Left lung (tissue), 4 donors: ENCODE measurements at regions not wholly inside any gene's neighbourhood (a gene's known extent, or its start where the extent isn't known, plus 50 kb on each side); places are given as distances from the start of the nearest gene placed in this dataset.
"Not testable (repeated sequence)": the region's sequence is repeated elsewhere in the genome, so short reads cannot be mapped to it uniquely, and the experiment has no call there.

Experiments used
- ATAC-seq: fragments of 200-7000 bp; cut with Tn5 transposase; one replicate; pipeline ENCODE4 v1.9.1; 2020; ENCODE audit warnings: moderate library complexity
- DNase-seq, 4 donors: peaks; one replicate each; pipeline ENCODE4 v3.0.0-alpha.2; 2013 to 2020
- H3K27ac ChIP-seq, 2 donors: fragments of 200-600 bp; sonication (generic) in 1 of 2; one replicate each; pipeline versions ENCODE4 v1.5.0 to v1.8.0; 2020 to 2021
- H3K27me3 ChIP-seq, 2 donors: fragments of 200-600 bp; sonication (generic) in 1 of 2; one replicate each; pipeline versions ENCODE4 v1.5.0 to v1.8.0; 2020 to 2021
- H3K36me3 ChIP-seq, 2 donors: fragments of 200-600 bp; sonication (generic) in 1 of 2; one replicate each; pipeline versions ENCODE4 v1.5.0 to v1.8.0; 2020 to 2021
- H3K4me1 ChIP-seq, 2 donors: fragments of 200-600 bp; one replicate each; pipeline ENCODE4 v1.8.0; 2021
- H3K4me3 ChIP-seq, 2 donors: fragments of 200-600 bp; sonication (generic) in 1 of 2; one replicate each; pipeline versions ENCODE4 v1.5.0 to v1.8.0; 2020 to 2021; ENCODE audit warnings: mild to moderate bottlenecking in 1 of 2
- H3K9me3 ChIP-seq, 2 donors: fragments of 200-600 bp; sonication (generic) in 1 of 2; one replicate each; pipeline versions ENCODE4 v1.5.0 to v1.8.0; 2020 to 2021
- CTCF ChIP-seq, 2 donors: fragments of 200-600 bp; sonication (generic) in 1 of 2; IDR thresholded peaks; one replicate each; pipeline versions ENCODE4 v1.5.0 to v1.8.0; 2021; ENCODE audit warnings: antibody characterized with exemption in 2 of 2
- intact Hi-C, 2 donors: fragments of 100-400 bp; cut with DNase I; formaldehyde crosslinking; loops; one replicate each; pipeline versions ENCODE4 v1.11.2 to v1.14.2; 2022
- donor health status: DM: no; HTN: yes; CAD: no.
- donor health status: DM: no; HTN: no; CAD: no.

GRCh38 chr5:50501491-50502228 is 60.6 kb upstream of the EMB start:
- Histone ChIP-seq H3K36me3 (no peaks in the 10 kb centered on the region), H3K4me1 (peaks cover 0 to 7% of the 10 kb centered on the region in 2 donors), H3K9me3 (peaks cover 0 to 2% of the 10 kb centered on the region in 2 donors), H3K4me3 (no peak overlapping the region), H3K27me3 (no peaks in the 10 kb centered on the region), H3K27ac (peak overlapping the region in 1 of 2 donors; percentile 18)
- DNase-seq: no peak
- no peak for TF ChIP-seq CTCF (IDR thresholded peaks at IDR 0.05)
- ATAC-seq: peak; percentile 84
- intact Hi-C loops: no loop called here

DNA sequence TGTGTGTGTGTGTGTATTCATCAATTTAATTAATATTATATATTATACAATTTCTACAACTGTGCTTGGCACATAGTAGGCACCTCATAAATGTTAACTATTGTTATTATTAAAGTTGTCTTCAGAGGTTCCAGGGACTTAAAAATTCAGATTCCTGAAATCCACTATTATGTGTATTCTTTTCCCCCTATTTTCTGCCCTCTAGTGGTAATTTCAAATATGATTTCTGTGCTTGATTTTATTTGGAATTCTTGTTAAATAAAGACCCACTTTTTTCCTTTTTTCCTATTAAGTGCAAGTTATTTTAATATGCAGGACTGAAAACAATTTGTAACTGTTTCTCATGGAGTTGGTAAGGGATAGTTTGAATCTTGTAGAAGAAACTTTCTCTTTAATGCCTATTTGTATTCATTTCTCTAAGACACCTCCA is 72.0 kb upstream of the EMB start:
- intact Hi-C loops: not testable (repeated sequence)

GRCh38 chr5:50521060-50521459 is 80.0 kb upstream of the EMB start:
- ATAC-seq, intact Hi-C loops, H3K27me3 ChIP-seq, H3K27ac ChIP-seq, DNase-seq, H3K9me3 ChIP-seq, H3K4me3 ChIP-seq, H3K4me1 ChIP-seq, H3K36me3 ChIP-seq: not testable (repeated sequence)

More for the DNA sequence above, 72.0 kb upstream of the EMB start:
- H3K27me3 ChIP-seq, ATAC-seq, H3K4me3 ChIP-seq, H3K27ac ChIP-seq, H3K36me3 ChIP-seq, DNase-seq, H3K9me3 ChIP-seq: not testable (repeated sequence)
- peaks cover 0 to 13% of the 10 kb centered on the region in 2 donors for H3K4me1 ChIP-seq
- TF ChIP-seq CTCF (IDR thresholded peaks at IDR 0.05): peak; percentile 19 to 36

- H3K9me3 ChIP-seq, H3K27me3 ChIP-seq, H3K4me1 ChIP-seq, H3K27ac ChIP-seq, H3K4me3 ChIP-seq, intact Hi-C loops, H3K36me3 ChIP-seq: not testable (repeated sequence)
- ATAC-seq (peak; percentile 88), DNase-seq (peak in 1 of 4 donors; percentile 35)
Observed at GRCh38 chr5:50527514-50528060, 86.5 kb upstream of the EMB start.

GRCh38 chr5:50535393-50535792 is 94.3 kb upstream of the EMB start:
- Histone ChIP-seq H3K27ac (no peak overlapping the region), H3K36me3 (no peaks in the 10 kb centered on the region), H3K27me3 (no peaks in the 10 kb centered on the region), H3K4me1 (no peaks in the 10 kb centered on the region), H3K9me3 (peaks cover 0 to 2% of the 10 kb centered on the region in 2 donors), H3K4me3 (no peak overlapping the region)
- ATAC-seq (no peak), DNase-seq (no peak)
- intact Hi-C loops: no loop called here
- TF ChIP-seq CTCF (IDR thresholded peaks at IDR 0.05): no peak

- H3K4me1 ChIP-seq, H3K27ac ChIP-seq, H3K9me3 ChIP-seq, ATAC-seq, intact Hi-C loops, H3K4me3 ChIP-seq, DNase-seq, H3K36me3 ChIP-seq, H3K27me3 ChIP-seq: not testable (repeated sequence)
Observed at GRCh38 chr5:50537534-50537933, 96.4 kb upstream of the EMB start.
